ENCODE measurements at regions not wholly inside any gene's neighbourhood (a gene's known extent, or its start where the extent isn't known, plus 50 kb on each side); places are given as distances from the start of the nearest gene placed in this dataset.

- no peaks in the 10 kb centered on the region for H3K4me1 ChIP-seq (replicated peaks; ENCODE audit: insufficient read depth)
- H3K27me3 ChIP-seq (ENCODE audit: insufficient read depth, low read depth), result no peaks in the 10 kb centered on the region
- intact Hi-C loops (cut with micrococcal nuclease; ENCODE audit: unreplicated experiment), result no loop called here
- no peaks in the 10 kb centered on the region for H3F3A ChIP-seq (ENCODE audit: insufficient read depth, low read depth)
- H4K20me1 ChIP-seq (ENCODE audit: insufficient read depth), result no peaks in the 10 kb centered on the region
- ChIA-PET POLR2A (ENCODE audit: unreplicated experiment) (no interaction called here), CTCF (no interaction called here)
- no TSS peak for BruUV-seq (replicated peaks)
- H3K36me3 ChIP-seq (ENCODE audit: low read depth), result no peaks in the 10 kb centered on the region
- H3K4me3 ChIP-seq, result no peak overlapping the region
- no peaks in the 10 kb centered on the region for H3K9me2 ChIP-seq (ENCODE audit: insufficient read depth)
- TF ChIP-seq EZH2 (IDR thresholded peaks at IDR 0.05; ENCODE audit: low read depth), result no peak
- TF ChIP-seq, protein P1, sequence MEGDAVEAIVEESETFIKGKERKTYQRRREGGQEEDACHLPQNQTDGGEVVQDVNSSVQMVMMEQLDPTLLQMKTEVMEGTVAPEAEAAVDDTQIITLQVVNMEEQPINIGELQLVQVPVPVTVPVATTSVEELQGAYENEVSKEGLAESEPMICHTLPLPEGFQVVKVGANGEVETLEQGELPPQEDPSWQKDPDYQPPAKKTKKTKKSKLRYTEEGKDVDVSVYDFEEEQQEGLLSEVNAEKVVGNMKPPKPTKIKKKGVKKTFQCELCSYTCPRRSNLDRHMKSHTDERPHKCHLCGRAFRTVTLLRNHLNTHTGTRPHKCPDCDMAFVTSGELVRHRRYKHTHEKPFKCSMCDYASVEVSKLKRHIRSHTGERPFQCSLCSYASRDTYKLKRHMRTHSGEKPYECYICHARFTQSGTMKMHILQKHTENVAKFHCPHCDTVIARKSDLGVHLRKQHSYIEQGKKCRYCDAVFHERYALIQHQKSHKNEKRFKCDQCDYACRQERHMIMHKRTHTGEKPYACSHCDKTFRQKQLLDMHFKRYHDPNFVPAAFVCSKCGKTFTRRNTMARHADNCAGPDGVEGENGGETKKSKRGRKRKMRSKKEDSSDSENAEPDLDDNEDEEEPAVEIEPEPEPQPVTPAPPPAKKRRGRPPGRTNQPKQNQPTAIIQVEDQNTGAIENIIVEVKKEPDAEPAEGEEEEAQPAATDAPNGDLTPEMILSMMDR (conservative IDR thresholded peaks at IDR 0.05), result no peak
- H3K9me3 ChIP-seq (ENCODE audit: insufficient read depth, low read depth), result peaks cover 4% of the 10 kb centered on the region; the same call in 1 of the 2 replicates
- no peak overlapping the region for H3K4me2 ChIP-seq
- DNase-seq, result no peak
- H3K79me2 ChIP-seq (ENCODE audit: low read depth), result no peaks in the 10 kb centered on the region
- no peak overlapping the region for H3K27ac ChIP-seq
- H2AFZ ChIP-seq, result no peak overlapping the region
Observed at GRCh38 chr2:107627926-107628325, 198.8 kb upstream of the RGPD4 start.

DNA sequence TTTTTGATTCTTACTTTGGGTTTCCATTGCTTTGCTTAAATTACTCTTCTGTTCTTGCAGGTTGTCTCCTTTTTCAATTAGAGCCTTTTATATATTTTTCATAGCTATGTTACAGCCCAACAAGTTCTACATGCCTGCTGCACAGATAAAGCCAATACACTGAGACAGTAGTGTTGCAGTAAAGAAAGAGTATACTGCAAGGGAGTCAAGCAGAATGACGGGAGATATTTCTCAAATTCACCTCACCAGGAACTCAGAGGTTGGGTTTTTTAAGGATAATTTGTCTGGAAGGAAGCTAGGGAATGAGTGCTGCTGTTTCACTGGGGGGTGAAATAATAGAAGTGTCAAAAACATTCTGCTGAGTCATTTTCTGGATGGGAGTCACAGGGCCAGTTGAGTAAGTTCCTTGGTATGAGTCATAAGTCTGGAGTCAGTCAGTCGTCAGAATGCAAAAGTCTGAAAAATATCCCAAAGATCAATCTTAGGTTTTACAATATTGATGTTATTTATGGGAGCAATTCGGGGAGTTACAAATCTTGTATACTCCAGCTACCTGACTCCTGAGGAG is 193.0 kb upstream of the RGPD4 start:
- Histone ChIP-seq H3K27ac (peak overlapping the region; percentile 36; the same call in 1 of the 2 replicates), H3K4me3 (no peak overlapping the region), H3K27me3 (ENCODE audit: insufficient read depth, low read depth) (no peaks in the 10 kb centered on the region), H3K36me3 (ENCODE audit: low read depth) (no peaks in the 10 kb centered on the region), H3K79me2 (ENCODE audit: low read depth) (no peaks in the 10 kb centered on the region), H3K9me3 (ENCODE audit: insufficient read depth, low read depth) (peaks cover 4% of the 10 kb centered on the region; the same call in 1 of the 2 replicates), H2AFZ (no peak overlapping the region), H3K4me2 (no peak overlapping the region), H3F3A (ENCODE audit: insufficient read depth, low read depth) (no peaks in the 10 kb centered on the region), H4K20me1 (ENCODE audit: insufficient read depth) (no peaks in the 10 kb centered on the region), H3K4me1 (replicated peaks; ENCODE audit: insufficient read depth) (no peaks in the 10 kb centered on the region), H3K9me2 (ENCODE audit: insufficient read depth) (no peaks in the 10 kb centered on the region)
- no TSS peak for BruUV-seq (replicated peaks)
- TF ChIP-seq, protein P1 (conservative IDR thresholded peaks at IDR 0.05), result no peak
- TF ChIP-seq EZH2 (IDR thresholded peaks at IDR 0.05; ENCODE audit: low read depth), result no peak
- CTCF ChIA-PET, result no interaction called here
- DNase-seq, result no peak
- intact Hi-C loops (cut with micrococcal nuclease; ENCODE audit: unreplicated experiment), result no loop called here
- POLR2A ChIA-PET (ENCODE audit: unreplicated experiment), result no interaction called here

- Histone ChIP-seq H3K27me3 (ENCODE audit: insufficient read depth, low read depth) (no peaks in the 10 kb centered on the region), H3K4me3 (no peak overlapping the region), H3K79me2 (ENCODE audit: low read depth) (no peaks in the 10 kb centered on the region), H3K9me2 (ENCODE audit: insufficient read depth) (no peaks in the 10 kb centered on the region), H4K20me1 (ENCODE audit: insufficient read depth) (no peaks in the 10 kb centered on the region), H2AFZ (no peak overlapping the region), H3K27ac (no peak overlapping the region), H3K36me3 (ENCODE audit: low read depth) (no peaks in the 10 kb centered on the region), H3F3A (ENCODE audit: insufficient read depth, low read depth) (no peaks in the 10 kb centered on the region), H3K4me1 (replicated peaks; ENCODE audit: insufficient read depth) (no peaks in the 10 kb centered on the region), H3K9me3 (ENCODE audit: insufficient read depth, low read depth) (peaks cover 4% of the 10 kb centered on the region; the same call in 1 of the 2 replicates), H3K4me2 (no peak overlapping the region)
- no peak for DNase-seq
- BruUV-seq (replicated peaks), result no TSS peak
- TF ChIP-seq EZH2 (IDR thresholded peaks at IDR 0.05; ENCODE audit: low read depth), result no peak
- TF ChIP-seq, protein P1 (conservative IDR thresholded peaks at IDR 0.05), result no peak
- CTCF ChIA-PET, result no interaction called here
- POLR2A ChIA-PET (ENCODE audit: unreplicated experiment), result no interaction called here
- intact Hi-C loops (cut with micrococcal nuclease; ENCODE audit: unreplicated experiment), result no loop called here
Observed at GRCh38 chr2:107634172-107634571, 192.5 kb upstream of the RGPD4 start.
